Neural crest cell (in vitro differentiated cells): ENCODE measurements at regions not wholly inside any gene's neighbourhood (a gene's known extent, or its start where the extent isn't known, plus 50 kb on each side); places are given as distances from the start of the nearest gene placed in this dataset.
A peak's percentile ranks its signal among the peaks of the same experiment; 100 is the strongest.

Experiments used
- DNase-seq: peaks from one replicate; pipeline ENCODE4 v3.0.0; 2021; ENCODE audit warnings: low read depth, mixed read lengths, low spot score
- H3K27ac Mint-ChIP-seq: one replicate; pipeline ENCODE4 v1.8.0; 2021; ENCODE audit warnings: mild to moderate bottlenecking, mixed read lengths; ENCODE audit not compliant: unreplicated experiment
- H3K27me3 Mint-ChIP-seq: 2 replicates; pipeline ENCODE4 v1.8.0; 2021; ENCODE audit warnings: low read depth, mild to moderate bottlenecking, mixed read lengths
- H3K36me3 Mint-ChIP-seq: 2 replicates; pipeline ENCODE4 v1.8.0; 2021; ENCODE audit warnings: low read depth, mild to moderate bottlenecking, mixed read lengths
- H3K4me1 Mint-ChIP-seq: 2 replicates; pipeline ENCODE4 v1.8.0; 2021; ENCODE audit warnings: mixed read lengths
- H3K4me3 Mint-ChIP-seq: one replicate; pipeline ENCODE4 v1.8.0; 2021; ENCODE audit warnings: mild to moderate bottlenecking, mixed read lengths
- H3K9me3 Mint-ChIP-seq: 2 replicates; pipeline ENCODE4 v1.8.0; 2021; ENCODE audit warnings: mixed read lengths
- TF ChIP-seq, protein P1 (sequence below): fragments of 200-600 bp; sonication (generic); conservative IDR thresholded peaks from 2 replicates; pipeline ENCODE4 v1.5.0; 2021; ENCODE audit warnings: antibody characterized with exemption, mild to moderate bottlenecking

DNA sequence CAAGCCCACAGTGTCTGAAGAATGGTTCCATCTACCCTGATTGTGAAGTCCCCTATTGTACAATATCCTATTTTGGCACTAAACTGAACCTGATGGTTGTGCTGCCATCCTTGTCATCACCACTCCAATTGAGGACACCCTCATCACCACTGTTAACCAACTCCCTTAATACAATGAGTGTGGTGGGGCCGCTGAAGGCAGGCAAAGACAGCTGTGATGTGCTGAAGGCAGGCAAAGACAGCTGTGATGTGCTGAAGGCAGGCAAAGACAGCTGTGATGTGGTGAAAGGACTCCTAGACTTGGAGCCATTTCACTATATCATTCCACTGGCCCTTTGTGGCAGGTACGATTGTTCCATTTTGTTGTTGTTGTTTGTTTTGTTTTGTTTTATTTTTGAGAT is 481.6 kb downstream of the SOX6 start:
- H3K27ac Mint-ChIP-seq, result no peak overlapping the region
- peaks cover 12% of the 10 kb centered on the region for H3K9me3 Mint-ChIP-seq
- peaks cover 69% of the 10 kb centered on the region for H3K4me1 Mint-ChIP-seq
- H3K27me3 Mint-ChIP-seq, result no peaks in the 10 kb centered on the region
- no peak for DNase-seq
- no peaks in the 10 kb centered on the region for H3K36me3 Mint-ChIP-seq
- TF ChIP-seq, protein P1, sequence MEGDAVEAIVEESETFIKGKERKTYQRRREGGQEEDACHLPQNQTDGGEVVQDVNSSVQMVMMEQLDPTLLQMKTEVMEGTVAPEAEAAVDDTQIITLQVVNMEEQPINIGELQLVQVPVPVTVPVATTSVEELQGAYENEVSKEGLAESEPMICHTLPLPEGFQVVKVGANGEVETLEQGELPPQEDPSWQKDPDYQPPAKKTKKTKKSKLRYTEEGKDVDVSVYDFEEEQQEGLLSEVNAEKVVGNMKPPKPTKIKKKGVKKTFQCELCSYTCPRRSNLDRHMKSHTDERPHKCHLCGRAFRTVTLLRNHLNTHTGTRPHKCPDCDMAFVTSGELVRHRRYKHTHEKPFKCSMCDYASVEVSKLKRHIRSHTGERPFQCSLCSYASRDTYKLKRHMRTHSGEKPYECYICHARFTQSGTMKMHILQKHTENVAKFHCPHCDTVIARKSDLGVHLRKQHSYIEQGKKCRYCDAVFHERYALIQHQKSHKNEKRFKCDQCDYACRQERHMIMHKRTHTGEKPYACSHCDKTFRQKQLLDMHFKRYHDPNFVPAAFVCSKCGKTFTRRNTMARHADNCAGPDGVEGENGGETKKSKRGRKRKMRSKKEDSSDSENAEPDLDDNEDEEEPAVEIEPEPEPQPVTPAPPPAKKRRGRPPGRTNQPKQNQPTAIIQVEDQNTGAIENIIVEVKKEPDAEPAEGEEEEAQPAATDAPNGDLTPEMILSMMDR, result no peak
- H3K4me3 Mint-ChIP-seq, result no peak overlapping the region

DNA sequence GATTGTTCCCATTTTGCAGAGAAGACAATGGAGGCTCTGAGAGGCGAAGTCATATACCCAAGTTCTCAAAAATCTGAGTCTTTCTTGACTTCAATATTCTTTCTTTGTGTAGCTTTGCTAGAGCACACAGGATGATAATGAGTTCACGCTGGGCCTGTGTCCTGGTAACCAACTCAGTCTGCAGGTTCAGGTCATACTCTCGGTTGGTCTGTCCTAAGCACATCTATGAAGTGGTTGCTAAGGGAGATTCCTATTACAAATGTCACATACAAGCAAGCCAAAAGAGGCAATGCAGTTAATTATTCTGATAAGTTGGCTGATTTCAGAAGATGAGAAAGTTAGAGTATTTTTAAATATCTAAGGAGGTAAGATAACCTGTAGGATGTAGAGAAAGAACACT is 481.0 kb downstream of the SOX6 start:
- no peak for DNase-seq
- Mint-ChIP-seq H3K27me3 (no peaks in the 10 kb centered on the region), H3K4me1 (peaks cover 69% of the 10 kb centered on the region), H3K27ac (no peak overlapping the region), H3K4me3 (no peak overlapping the region), H3K36me3 (no peaks in the 10 kb centered on the region), H3K9me3 (peaks cover 15% of the 10 kb centered on the region)
- TF ChIP-seq, protein P1, result no peak

DNA sequence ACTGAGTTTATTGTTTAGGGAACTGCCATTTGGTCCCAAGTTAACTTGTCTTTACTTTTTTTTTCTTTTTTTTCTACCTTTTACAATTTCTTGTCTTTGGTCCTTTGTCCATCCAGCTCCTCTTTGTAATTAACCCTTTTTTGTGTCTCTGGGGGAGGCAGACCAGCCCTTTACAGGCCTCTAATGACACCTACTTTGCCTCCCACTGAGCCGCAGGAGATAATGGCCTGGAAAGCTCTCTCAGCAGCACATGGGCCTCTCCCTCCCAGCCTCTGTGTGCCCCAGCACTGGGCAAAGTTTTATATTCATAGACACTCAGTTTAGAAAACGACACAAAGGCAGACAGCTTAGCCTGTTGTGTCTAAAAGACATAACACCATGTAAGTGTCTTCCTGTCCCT is 480.4 kb downstream of the SOX6 start:
- peak overlapping the region; percentile 74 for H3K27ac Mint-ChIP-seq
- no peak for DNase-seq
- TF ChIP-seq, protein P1, result no peak
- no peaks in the 10 kb centered on the region for H3K27me3 Mint-ChIP-seq
- H3K4me3 Mint-ChIP-seq, result peak overlapping the region; percentile 17
- peaks cover 63% of the 10 kb centered on the region for H3K4me1 Mint-ChIP-seq
- H3K9me3 Mint-ChIP-seq, result peaks cover 15% of the 10 kb centered on the region
- H3K36me3 Mint-ChIP-seq, result no peaks in the 10 kb centered on the region

DNA sequence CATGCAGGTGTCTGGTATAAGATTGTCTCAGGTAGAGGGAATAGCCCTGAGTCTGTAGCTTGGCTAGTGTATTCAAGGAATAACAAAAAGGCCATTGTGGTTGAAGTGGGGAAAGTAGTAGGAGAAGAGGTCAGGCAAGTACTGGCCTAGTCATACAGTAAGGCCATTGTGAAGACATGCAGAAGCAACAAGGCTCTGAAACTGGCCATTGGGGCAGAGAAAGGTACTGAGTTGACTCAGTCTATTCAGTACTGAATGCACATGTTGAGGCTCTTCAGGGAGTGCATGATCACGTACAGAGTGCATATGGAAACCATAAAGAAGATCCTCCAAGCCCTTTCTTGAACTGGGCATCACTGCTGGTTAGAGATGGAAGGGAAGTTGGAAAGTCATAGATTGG is 477.6 kb downstream of the SOX6 start:
- Mint-ChIP-seq H3K4me3 (no peak overlapping the region), H3K9me3 (peaks cover 7% of the 10 kb centered on the region), H3K4me1 (peaks cover 52% of the 10 kb centered on the region), H3K36me3 (no peaks in the 10 kb centered on the region), H3K27me3 (no peaks in the 10 kb centered on the region), H3K27ac (no peak overlapping the region)
- DNase-seq, result no peak
- TF ChIP-seq, protein P1, result no peak

DNA sequence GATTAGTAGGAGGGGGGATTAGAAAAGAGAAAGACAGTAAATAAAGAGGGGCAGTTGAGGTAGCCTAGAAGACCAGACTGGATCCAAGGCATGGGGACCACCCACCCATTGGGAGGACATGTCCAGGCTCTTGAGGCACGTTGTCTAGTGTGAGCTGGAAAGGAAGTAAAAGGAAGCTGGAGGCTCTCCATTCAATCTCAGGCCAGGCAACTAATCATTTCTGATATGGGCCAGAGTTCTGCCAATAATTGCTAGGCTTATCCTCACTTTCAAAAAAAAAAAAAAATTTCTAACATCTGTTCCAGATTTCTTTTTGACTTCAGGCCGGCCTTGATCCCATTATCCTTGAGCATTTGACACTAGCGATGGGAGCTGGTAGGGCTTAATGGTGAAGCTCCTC is 476.1 kb downstream of the SOX6 start:
- no peak for DNase-seq
- Mint-ChIP-seq H3K27me3 (no peaks in the 10 kb centered on the region), H3K4me1 (peaks cover 66% of the 10 kb centered on the region), H3K27ac (no peak overlapping the region), H3K36me3 (no peaks in the 10 kb centered on the region), H3K4me3 (no peak overlapping the region), H3K9me3 (peaks cover 7% of the 10 kb centered on the region)
- TF ChIP-seq, protein P1, result no peak
